Gastrocnemius medialis (tissue), 4 donors: ENCODE measurements at regions not wholly inside any gene's neighbourhood (a gene's known extent, or its start where the extent isn't known, plus 50 kb on each side); places are given as distances from the start of the nearest gene placed in this dataset.

Experiments
- ATAC-seq, 2 donors: fragments of 150-250 bp; one replicate each; pipeline ENCODE4 v1.9.1; 2016
- DNase-seq, 2 donors: peaks; one replicate each; pipeline ENCODE4 v3.0.0-alpha.2; 2019
- H3K27ac ChIP-seq, 4 donors: fragments of 200-600 bp; sonication (generic); 1 replicate in 1 of 4; 2 replicates in 3 of 4; pipeline ENCODE4 v1.5.1; 2016 to 2018; ENCODE audit warnings: mild to moderate bottlenecking in 2 of 4, moderate library complexity in 1 of 4
- H3K27me3 ChIP-seq, 3 donors: fragments of 200-600 bp; sonication (generic) in 2 of 3; 1 replicate in 1 of 3; 2 replicates in 2 of 3; pipeline versions ENCODE4 v1.5.1 to v1.6.0; 2016 to 2019; ENCODE audit warnings: mild to moderate bottlenecking in 1 of 3, moderate library complexity in 1 of 3
- H3K36me3 ChIP-seq, 2 donors: fragments of 200-600 bp; sonication (generic) in 1 of 2; one replicate each; pipeline ENCODE4 v1.5.1; 2017 to 2018
- H3K4me1 ChIP-seq, 2 donors: fragments of 200-600 bp; sonication (generic) in 1 of 2; one replicate each; pipeline ENCODE4 v1.5.1; 2016 to 2017; ENCODE audit warnings: mild to moderate bottlenecking in 2 of 2
- H3K4me3 ChIP-seq, 4 donors: fragments of 200-600 bp; sonication (generic) in 3 of 4; 1 replicate in 1 of 4; 2 replicates in 3 of 4; pipeline ENCODE4 v1.5.1; 2016 to 2019; ENCODE audit warnings: mild to moderate bottlenecking in 2 of 4
- H3K9me3 ChIP-seq, 3 donors: fragments of 200-600 bp; sonication (generic) in 2 of 3; 1 replicate in 1 of 3; 2 replicates in 2 of 3; pipeline ENCODE4 v1.5.1; 2016 to 2019
- CTCF ChIP-seq, 5 experiments: fragments of 450-650 bp in 3 of 5; fragments of 200-600 bp in 2 of 5; sonication (generic) in 2 of 5; IDR thresholded peaks in 4 of 5; conservative IDR thresholded peaks in 1 of 5; 1 replicate in 4 of 5; 2 replicates in 1 of 5; pipeline ENCODE4 v1.5.1; 2016 to 2019; ENCODE audit warnings: antibody characterized with exemption in 5 of 5, mild to moderate bottlenecking in 3 of 5, moderate library complexity in 3 of 5
- POLR2A ChIP-seq, 2 donors: fragments of 450-650 bp; IDR thresholded peaks; one replicate each; pipeline ENCODE4 v1.6.1; 2017; ENCODE audit warnings: antibody characterized with exemption in 2 of 2, mild to moderate bottlenecking in 2 of 2, moderate library complexity in 2 of 2
- in situ Hi-C, 4 donors: fragments of 200-750 bp; cut with MboI; loops; one replicate each; pipeline versions ENCODE4 v1.15.0 to v1.8.0; 2017; ENCODE audit warnings: low sequenced_read_pairs in 4 of 4
- intact Hi-C: fragments of 100-400 bp; cut with DNase I; formaldehyde crosslinking; loops from one replicate; pipeline ENCODE4 v1.15.1; 2023; ENCODE audit warnings: low total_unique reads

DNA sequence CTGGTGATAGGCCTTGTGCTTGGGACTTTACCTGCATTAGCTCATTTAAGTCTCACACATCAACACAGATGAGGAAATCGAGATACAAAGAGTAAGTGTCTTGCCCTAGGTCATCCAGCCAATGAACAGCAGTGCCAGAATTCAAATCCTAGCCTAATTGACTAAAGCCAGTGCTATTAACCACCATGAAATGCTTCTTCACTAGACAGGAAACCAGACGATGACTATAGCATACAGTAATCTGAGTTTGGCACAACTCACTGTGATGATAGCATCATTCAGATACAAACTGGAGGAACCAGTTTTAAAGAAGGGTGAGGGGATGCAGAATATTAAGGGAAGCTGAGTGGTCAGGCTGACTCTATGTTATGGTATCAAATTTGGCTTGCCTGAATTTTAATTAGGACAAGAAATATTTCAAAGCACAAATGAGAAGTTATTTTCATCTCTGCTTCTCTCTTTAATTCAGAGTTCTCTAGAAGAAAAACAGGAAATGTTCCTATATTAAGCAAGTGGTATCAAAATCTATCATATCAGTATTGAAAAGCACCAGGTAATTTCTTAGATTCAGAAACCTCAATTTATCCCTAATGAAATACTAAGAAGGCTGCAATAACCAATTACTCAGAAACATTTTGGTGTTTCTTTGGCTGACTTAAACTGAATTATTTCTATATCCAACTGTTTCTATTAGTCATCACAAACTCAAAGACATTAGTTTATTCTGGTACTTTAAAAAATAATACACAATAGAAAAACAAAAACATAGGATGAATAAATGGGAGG is 147.0 kb upstream of the RASA1 start:
- intact Hi-C loops: no loop called here
- ATAC-seq (no peak), DNase-seq (no peak)
- no peak for TF ChIP-seq POLR2A (IDR thresholded peaks at IDR 0.05)
- no peak for TF ChIP-seq CTCF (IDR thresholded peaks at IDR 0.05 in 4 of 5, conservative IDR thresholded peaks at IDR 0.05 in 1 of 5)
- Histone ChIP-seq H3K4me1 (no peaks in the 10 kb centered on the region), H3K4me3 (no peak overlapping the region), H3K27me3 (no peaks in the 10 kb centered on the region), H3K36me3 (no peaks in the 10 kb centered on the region), H3K27ac (no peak overlapping the region), H3K9me3 (no peaks in the 10 kb centered on the region)
- in situ Hi-C loops: no loop called here

- TF ChIP-seq POLR2A (IDR thresholded peaks at IDR 0.05) (no peak), CTCF (IDR thresholded peaks at IDR 0.05 in 4 of 5, conservative IDR thresholded peaks at IDR 0.05 in 1 of 5) (no peak)
- DNase-seq (peak; percentile 7 to 36), ATAC-seq (peak; percentile 50 to 78)
- H3K36me3 ChIP-seq: no peaks in the 10 kb centered on the region
- no peak overlapping the region for H3K4me3 ChIP-seq
- H3K4me1 ChIP-seq: no peaks in the 10 kb centered on the region
- intact Hi-C loops (no loop called here), in situ Hi-C loops (no loop called here)
- no peak overlapping the region for H3K27ac ChIP-seq
- H3K9me3 ChIP-seq: no peaks in the 10 kb centered on the region
- no peaks in the 10 kb centered on the region for H3K27me3 ChIP-seq
Observed at GRCh38 chr5:87121304-87122150, 146.2 kb upstream of the RASA1 start.

- in situ Hi-C loops (no loop called here), intact Hi-C loops (no loop called here)
- H3K27ac ChIP-seq: no peak overlapping the region
- no peaks in the 10 kb centered on the region for H3K9me3 ChIP-seq
- no peaks in the 10 kb centered on the region for H3K4me1 ChIP-seq
- H3K4me3 ChIP-seq: no peak overlapping the region
- TF ChIP-seq POLR2A (IDR thresholded peaks at IDR 0.05) (no peak), CTCF (IDR thresholded peaks at IDR 0.05 in 4 of 5, conservative IDR thresholded peaks at IDR 0.05 in 1 of 5) (no peak)
- H3K36me3 ChIP-seq: no peaks in the 10 kb centered on the region
- ATAC-seq (no peak), DNase-seq (no peak)
- no peaks in the 10 kb centered on the region for H3K27me3 ChIP-seq
Observed at GRCh38 chr5:87122151-87122977, 145.3 kb upstream of the RASA1 start.

DNA sequence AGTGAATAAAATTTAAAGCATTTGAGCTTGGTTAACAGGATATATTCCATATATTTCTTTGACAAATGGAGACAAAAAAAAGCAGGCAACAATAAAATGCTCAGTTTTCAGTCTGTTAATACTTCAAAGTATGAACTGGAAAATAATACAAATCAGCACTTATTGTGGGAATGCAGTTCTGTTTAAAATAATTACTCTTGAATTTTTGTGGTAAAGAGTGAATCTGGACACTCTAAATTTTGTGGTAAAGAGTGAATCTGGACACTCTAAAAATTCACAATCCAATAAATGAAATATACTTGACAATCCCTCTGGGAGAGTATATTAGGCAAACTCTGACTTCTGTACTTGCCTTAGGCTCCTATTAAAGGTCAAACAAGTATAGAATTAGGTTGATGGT is 141.9 kb upstream of the RASA1 start:
- Histone ChIP-seq H3K27ac (no peak overlapping the region), H3K9me3 (no peaks in the 10 kb centered on the region), H3K27me3 (no peaks in the 10 kb centered on the region), H3K4me1 (no peaks in the 10 kb centered on the region), H3K4me3 (no peak overlapping the region), H3K36me3 (no peaks in the 10 kb centered on the region)
- intact Hi-C loops (no loop called here), in situ Hi-C loops (no loop called here)
- no peak for ATAC-seq
- no peak for DNase-seq
- TF ChIP-seq POLR2A (IDR thresholded peaks at IDR 0.05) (no peak), CTCF (IDR thresholded peaks at IDR 0.05 in 4 of 5, conservative IDR thresholded peaks at IDR 0.05 in 1 of 5) (no peak)
